ENCODE measurements at regions not wholly inside any gene's neighbourhood (a gene's known extent, or its start where the extent isn't known, plus 50 kb on each side); places are given as distances from the start of the nearest gene placed in this dataset.

GRCh38 chr20:48336597-48336996 lies 491.2 kb downstream of the PREX1 start:
- TF ChIP-seq USF1 (IDR thresholded peaks at IDR 0.05) (no peak), EP300 (IDR thresholded peaks at IDR 0.05; ENCODE audit: borderline replicate concordance) (no peak), REST (IDR thresholded peaks at IDR 0.05; ENCODE audit: low read depth) (no peak), RAD21 (IDR thresholded peaks at IDR 0.05; ENCODE audit: low read depth) (no peak), TEAD4 (IDR thresholded peaks at IDR 0.05) (no peak), CREB1 (IDR thresholded peaks at IDR 0.05; ENCODE audit: low read depth) (no peak), EGR1 (IDR thresholded peaks at IDR 0.05) (no peak), YY1 (IDR thresholded peaks at IDR 0.05; ENCODE audit: low read depth) (no peak), ZBTB7A (IDR thresholded peaks at IDR 0.05; ENCODE audit: low read depth) (no peak), NFIC (IDR thresholded peaks at IDR 0.05) (no peak), MAX (IDR thresholded peaks at IDR 0.05) (no peak)

All from Ishikawa (cell line).